Uterus (tissue), 2 donors: ENCODE measurements at regions not wholly inside any gene's neighbourhood (a gene's known extent, or its start where the extent isn't known, plus 50 kb on each side); places are given as distances from the start of the nearest gene placed in this dataset.

Experiments
- CTCF ChIP-seq, 4 experiments: fragments of 200-600 bp in 2 of 4; fragments of 450-650 bp in 2 of 4; sonication (generic) in 2 of 4; IDR thresholded peaks; one replicate each; pipeline ENCODE4 v1.5.1; 2016 to 2019; ENCODE audit warnings: antibody characterized with exemption in 4 of 4, mild to moderate bottlenecking in 2 of 4, moderate library complexity in 1 of 4
- POLR2A ChIP-seq, 2 donors: fragments of 450-650 bp; IDR thresholded peaks; one replicate each; pipeline ENCODE4 v1.6.1; 2016; ENCODE audit warnings: antibody characterized with exemption in 2 of 2, mild to moderate bottlenecking in 1 of 2, moderate library complexity in 1 of 2

- no peak for TF ChIP-seq CTCF (IDR thresholded peaks at IDR 0.05)
- TF ChIP-seq POLR2A (IDR thresholded peaks at IDR 0.05), result no peak
Measured at GRCh38 chr6:22972771-22973170, 403.4 kb downstream of the HDGFL1 start.
